HepG2 (cell line): ENCODE measurements at regions not wholly inside any gene's neighbourhood (a gene's known extent, or its start where the extent isn't known, plus 50 kb on each side); places are given as distances from the start of the nearest gene placed in this dataset.

ENCODE experiments used
- ATAC-seq: fragments of 200-7000 bp; cut with Tn5 transposase; 3 replicates; pipeline ENCODE4 v1.9.1; 2020; ENCODE audit warnings: mild to moderate bottlenecking, moderate library complexity
- BruUV-seq: library from RNA; stranded (reverse); fragments of 400-500 nt; replicated peaks from 2 replicates; lab custom pipeline; 2021; lab: Mats Ljungman, UMichigan
- CTCF ChIA-PET: fragments of 300-600 bp; formaldehyde crosslinking; extraction: SDS; loops from one replicate; lab custom pipeline; 2021; ENCODE audit warnings: low total read pairs, inconsistent platforms, low intra/inter-chr PET ratio; lab: Yijun Ruan, JAX
- POLR2A ChIA-PET: fragments of 350-600 bp; sonication (Branson Sonifier 250); formaldehyde crosslinking; loops from one replicate; lab custom pipeline; 2020; ENCODE audit warnings: antibody characterized with exemption, inconsistent platforms; lab: Yijun Ruan, JAX
- DNase-seq: peaks from one replicate; pipeline ENCODE4 v3.0.0-alpha.2; 2015; ENCODE audit warnings: low spot score
- FAIRE-seq: peaks from 3 replicates; lab custom pipeline; 2011; peaks lifted over from hg19 to GRCh38; lab: Jason Lieb, UNC
- H2AFZ ChIP-seq: one replicate; pipeline ENCODE4 v1.6.1; 2011; ENCODE audit warnings: low read length, inconsistent platforms
- H3K27ac ChIP-seq: fragments of 300-600 bp; 3 replicates; pipeline ENCODE4 v1.8.0; 2011; ENCODE audit warnings: mixed run types, mild to moderate bottlenecking, mixed read lengths, low read length, inconsistent platforms; ENCODE audit not compliant: insufficient read depth; ENCODE audit errors: extremely low read length
- H3K27me3 ChIP-seq, 2 experiments: fragments of 200-600 bp in 1 of 2; 2 replicates in 1 of 2; 3 replicates in 1 of 2; pipeline versions ENCODE4 v1.6.0 to v1.8.0; 2011; ENCODE audit warnings: low read length in 2 of 2, mild to moderate bottlenecking in 2 of 2, moderate library complexity in 2 of 2, inconsistent platforms in 1 of 2; ENCODE audit not compliant: insufficient read depth in 2 of 2, control insufficient read depth in 1 of 2
- H3K36me3 ChIP-seq, 2 experiments: fragments of 200-600 bp in 1 of 2; replicated peaks in 1 of 2; 2 replicates in 1 of 2; 3 replicates in 1 of 2; pipeline versions ENCODE4 v1.5.1 to v1.8.0; 2011; ENCODE audit warnings: low read length in 2 of 2, inconsistent platforms in 1 of 2; ENCODE audit not compliant: insufficient read depth in 2 of 2, control insufficient read depth in 1 of 2
- H3K4me1 ChIP-seq: 2 replicates; pipeline ENCODE4 v1.5.1; 2012; ENCODE audit warnings: low read length, inconsistent platforms; ENCODE audit not compliant: insufficient read depth
- H3K4me2 ChIP-seq: 2 replicates; pipeline ENCODE4 v1.6.0; 2011; ENCODE audit warnings: low read depth, low read length, inconsistent platforms
- H3K4me3 ChIP-seq, 3 experiments: fragments of 200-600 bp in 1 of 3; sonication (generic), shearing (Covaris generic) in 1 of 3; replicated peaks in 1 of 3; 2 replicates each; pipeline ENCODE4 v1.5.1; 2011 to 2016; ENCODE audit warnings: low read length in 3 of 3, inconsistent platforms in 2 of 3, low read depth in 2 of 3, mild to moderate bottlenecking in 2 of 3, control low read depth in 1 of 3, mixed read lengths in 1 of 3; ENCODE audit not compliant: insufficient read depth in 1 of 3
- H3K79me2 ChIP-seq: one replicate; pipeline ENCODE4 v1.6.1; 2011; ENCODE audit warnings: low read length, inconsistent platforms; ENCODE audit not compliant: insufficient read depth
- H3K9ac ChIP-seq: 2 replicates; pipeline ENCODE4 v1.6.0; 2011; ENCODE audit warnings: mild to moderate bottlenecking, low read depth, low read length, inconsistent platforms; ENCODE audit not compliant: insufficient read depth
- H3K9me3 ChIP-seq: 2 replicates; pipeline ENCODE4 v1.5.1; 2012; ENCODE audit warnings: mild to moderate bottlenecking, low read length
- H4K20me1 ChIP-seq: 2 replicates; pipeline ENCODE4 v1.6.0; 2011; ENCODE audit warnings: inconsistent platforms, mild to moderate bottlenecking, low read length, moderate library complexity; ENCODE audit not compliant: insufficient read depth
- ATF5 ChIP-seq: sonication (generic); formaldehyde crosslinking; IDR thresholded peaks from 2 replicates; pipeline ENCODE4 v1.4.0; 2020; ENCODE audit warnings: mild to moderate bottlenecking, low read depth, missing genetic modification reagents
- FOXO1 ChIP-seq: sonication (generic); formaldehyde crosslinking; IDR thresholded peaks from 2 replicates; pipeline ENCODE4 v1.4.0; 2020; ENCODE audit warnings: missing genetic modification reagents
- FOXP4 ChIP-seq: sonication (generic); formaldehyde crosslinking; IDR thresholded peaks from 2 replicates; pipeline ENCODE4 v1.4.0; 2020; ENCODE audit warnings: missing genetic modification reagents
- KLF11 ChIP-seq: IDR thresholded peaks from 2 replicates; pipeline ENCODE4 v1.6.1; 2016; ENCODE audit warnings: missing compliant biosample characterization
- RBFOX2 ChIP-seq: fragments of 200-400 bp; formaldehyde crosslinking; IDR thresholded peaks from 2 replicates; pipeline ENCODE4 v1.6.1; 2017; ENCODE audit warnings: low read depth, mild to moderate bottlenecking, low read length
- RBM39 ChIP-seq: fragments of 200-400 bp; formaldehyde crosslinking; IDR thresholded peaks from one replicate; pipeline ENCODE4 v1.6.1; 2018; ENCODE audit warnings: antibody characterized with exemption, mild to moderate bottlenecking, low read depth, low read length; ENCODE audit not compliant: poor library complexity, severe bottlenecking
- REL ChIP-seq: sonication (generic); formaldehyde crosslinking; conservative IDR thresholded peaks from 2 replicates; pipeline ENCODE4 v1.8.0; 2022; ENCODE audit warnings: mild to moderate bottlenecking, missing genetic modification reagents, moderate library complexity
- SMAD3 ChIP-seq: sonication (generic); formaldehyde crosslinking; IDR thresholded peaks from 2 replicates; pipeline ENCODE4 v1.4.0; 2020; ENCODE audit warnings: missing genetic modification reagents
- ZMAT5 ChIP-seq: sonication (generic); formaldehyde crosslinking; IDR thresholded peaks from 2 replicates; pipeline ENCODE4 v1.5.0; 2020; ENCODE audit warnings: mild to moderate bottlenecking, low read depth, missing genetic modification reagents, borderline replicate concordance
- ZNF180 ChIP-seq: sonication (generic); formaldehyde crosslinking; IDR thresholded peaks from 2 replicates; pipeline ENCODE4 v1.4.0; 2020; ENCODE audit warnings: low read depth, missing genetic modification reagents, borderline replicate concordance
- ZNF275 ChIP-seq: sonication (generic); formaldehyde crosslinking; IDR thresholded peaks from 2 replicates; pipeline ENCODE4 v1.8.0; 2022; ENCODE audit warnings: missing genetic modification reagents, mild to moderate bottlenecking, inconsistent platforms, borderline replicate concordance
- ZNF770 ChIP-seq: sonication (generic); formaldehyde crosslinking; IDR thresholded peaks from 2 replicates; pipeline ENCODE4 v1.5.0; 2020; ENCODE audit warnings: mild to moderate bottlenecking, missing genetic modification reagents
- ZNF776 ChIP-seq: sonication (generic); formaldehyde crosslinking; IDR thresholded peaks from 2 replicates; pipeline ENCODE4 v1.4.0; 2020; ENCODE audit warnings: mild to moderate bottlenecking, missing genetic modification reagents
- WGBS: methylation state at CpG from one replicate; pipeline ENCODE4 v1.1.6; 2017; ENCODE audit warnings: low lambda C conversion rate; 5-methylcytosine and 5-hydroxymethylcytosine counted together
- in situ Hi-C: cut with HindIII; loops from 2 replicates; pipeline ENCODE4 v1.10.0; 2017; ENCODE audit warnings: low pct_unique_long_range_greater_than_20kb; ENCODE audit not compliant: extremely low pct_ligation_motif_present
- intact Hi-C: fragments of 100-400 bp; cut with micrococcal nuclease; formaldehyde crosslinking; loops from one replicate; pipeline ENCODE4 v1.10.0; 2022; ENCODE audit not compliant: unreplicated experiment

DNA sequence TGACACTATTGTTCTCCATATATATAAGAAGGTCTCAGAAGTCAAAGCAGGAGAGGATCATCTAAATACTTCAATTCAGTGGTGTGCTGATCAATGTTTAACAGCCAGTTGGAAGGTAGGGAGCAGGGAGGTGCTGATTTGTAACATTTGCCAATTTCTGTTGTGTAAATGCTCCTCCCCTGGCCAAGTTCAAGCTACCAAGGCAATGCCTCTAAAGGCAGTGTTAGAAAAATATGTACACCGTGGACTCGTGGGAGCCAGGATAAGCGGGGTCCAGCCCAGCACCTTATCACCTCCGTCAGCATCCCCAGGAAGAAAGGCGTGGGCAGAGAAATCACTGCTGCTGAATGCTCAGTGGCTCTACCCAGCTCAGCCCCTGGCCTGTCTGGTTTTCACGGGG, 75.3 kb upstream of the COX10 start:
- POLR2A ChIA-PET, result no interaction called here
- 88% methylated on average over 6 of the region's 6 CpGs for WGBS
- no peaks in the 10 kb centered on the region for H3K27me3 ChIP-seq

GRCh38 chr17:13995856-13996271, 73.4 kb upstream of the COX10 start:
- no peaks in the 10 kb centered on the region for H3K9me3 ChIP-seq
- ChIA-PET POLR2A (no interaction called here), CTCF (no interaction called here)
- in situ Hi-C loops, result no loop called here
- no peaks in the 10 kb centered on the region for H3K36me3 ChIP-seq
- H3K27ac ChIP-seq, result no peak overlapping the region
- H3K4me2 ChIP-seq, result no peak overlapping the region
- no peak overlapping the region for H3K4me3 ChIP-seq
- no peak overlapping the region for H2AFZ ChIP-seq
- intact Hi-C loops, result no loop called here
- no peak overlapping the region for H3K9ac ChIP-seq
- no peak for ATAC-seq
- H3K79me2 ChIP-seq, result no peaks in the 10 kb centered on the region
- WGBS, result 90% methylated on average over 4 of the region's 4 CpGs
- FAIRE-seq, result no peak
- no TSS peak for BruUV-seq
- H4K20me1 ChIP-seq, result no peaks in the 10 kb centered on the region
- H3K4me1 ChIP-seq, result peaks cover 7% of the 10 kb centered on the region; the same call in 1 of the 2 replicates
- no peak for DNase-seq
- H3K27me3 ChIP-seq, result no peaks in the 10 kb centered on the region
- TF ChIP-seq ZMAT5 (CRISPR knock-in tag), result no peak
- no peak for TF ChIP-seq ZNF275
- TF ChIP-seq RBFOX2, result no peak
- no peak for TF ChIP-seq ZNF180 (CRISPR knock-in tag)
- no peak for TF ChIP-seq ZNF770 (CRISPR knock-in tag)
- no peak for TF ChIP-seq FOXO1 (CRISPR knock-in tag)
- no peak for TF ChIP-seq REL (CRISPR knock-in tag)
- no peak for TF ChIP-seq ZNF776 (CRISPR knock-in tag)
- TF ChIP-seq KLF11 (CRISPR knock-in tag), result no peak
- no peak for TF ChIP-seq FOXP4
- no peak for TF ChIP-seq RBM39
- TF ChIP-seq ATF5 (CRISPR knock-in tag), result no peak

More for the DNA sequence above, 75.3 kb upstream of the COX10 start:
- intact Hi-C loops, result no loop called here
- no TSS peak for BruUV-seq
- Histone ChIP-seq H3K9me3 (no peaks in the 10 kb centered on the region), H3K4me3 (no peak overlapping the region), H3K27ac (no peak overlapping the region), H3K4me1 (no peaks in the 10 kb centered on the region), H3K36me3 (no peaks in the 10 kb centered on the region), H3K4me2 (no peak overlapping the region), H3K79me2 (no peaks in the 10 kb centered on the region), H2AFZ (no peak overlapping the region), H4K20me1 (no peaks in the 10 kb centered on the region), H3K9ac (no peak overlapping the region)
- FAIRE-seq (no peak), DNase-seq (no peak), ATAC-seq (no peak)
- in situ Hi-C loops, result no loop called here
- no peak for TF ChIP-seq SMAD3 (CRISPR knock-in tag)
- CTCF ChIA-PET, result no interaction called here
